ENCODE measurements at regions not wholly inside any gene's neighbourhood (a gene's known extent, or its start where the extent isn't known, plus 50 kb on each side); places are given as distances from the start of the nearest gene placed in this dataset.
"Not testable (repeated sequence)": the region's sequence is repeated elsewhere in the genome, so short reads cannot be mapped to it uniquely, and the experiment has no call there.

- Mint-ChIP-seq H3K4me3 (no peak overlapping the region), H3K27ac (no peak overlapping the region), H3K9me3 (peaks cover 7% of the 10 kb centered on the region), H3K4me1 (no peaks in the 10 kb centered on the region), H3K36me3 (no peaks in the 10 kb centered on the region)
- ATAC-seq: no peak
- DNase-seq (ENCODE audit: low spot score in 2 of 2): no peak
These were observed 74.9 kb downstream of the ANKEF1 start for GRCh38 chr20:10109641-10110040.

DNA sequence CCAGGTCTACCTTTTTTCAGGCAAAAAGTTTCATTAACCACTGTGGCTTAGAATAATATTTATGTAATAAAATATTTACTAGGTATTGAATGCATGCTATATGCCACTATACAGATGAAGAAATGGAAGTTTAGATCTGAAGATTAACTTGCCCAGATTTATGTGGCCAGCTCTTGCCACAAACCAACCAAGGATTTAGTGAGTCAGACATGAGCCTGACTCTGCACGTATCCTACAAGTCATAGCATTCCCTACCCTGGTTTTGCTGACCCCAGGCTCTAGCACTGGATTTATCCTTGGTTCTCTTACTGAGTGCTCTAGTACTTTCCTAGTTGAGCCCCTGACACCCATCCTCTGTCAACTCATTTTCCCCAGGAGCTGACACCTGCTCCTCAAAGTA is 75.4 kb downstream of the ANKEF1 start:
- no peaks in the 10 kb centered on the region for H3K36me3 Mint-ChIP-seq
- no peaks in the 10 kb centered on the region for H3K4me1 Mint-ChIP-seq
- H3K27ac Mint-ChIP-seq: no peak overlapping the region
- ATAC-seq (no peak), DNase-seq (ENCODE audit: low spot score in 2 of 2) (no peak)
- no peak overlapping the region for H3K4me3 Mint-ChIP-seq
- peaks cover 7% of the 10 kb centered on the region for H3K9me3 Mint-ChIP-seq

GRCh38 chr20:10111139-10111958 is 76.6 kb downstream of the ANKEF1 start:
- Mint-ChIP-seq H3K9me3 (peaks cover 7% of the 10 kb centered on the region), H3K36me3 (no peaks in the 10 kb centered on the region), H3K27ac (no peak overlapping the region), H3K4me3 (no peak overlapping the region), H3K4me1 (no peaks in the 10 kb centered on the region)
- no peak for DNase-seq (ENCODE audit: low spot score in 2 of 2)
- no peak for ATAC-seq

DNA sequence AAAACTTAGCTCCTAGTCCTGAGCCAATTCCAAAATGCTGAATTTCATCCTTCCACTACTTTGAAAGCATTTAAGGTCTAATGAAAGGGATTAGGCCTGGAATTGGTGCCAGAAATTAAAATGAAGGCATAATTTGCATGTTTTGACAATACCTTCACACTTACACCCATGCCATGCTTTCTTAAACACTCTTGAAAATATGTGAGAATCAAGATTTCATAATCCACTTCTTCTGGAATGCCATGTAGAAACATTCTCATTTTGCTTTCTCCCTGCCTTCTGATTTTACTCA is 77.1 kb downstream of the ANKEF1 start:
- H3K36me3 Mint-ChIP-seq: no peaks in the 10 kb centered on the region
- peaks cover 6% of the 10 kb centered on the region for H3K9me3 Mint-ChIP-seq
- no peak overlapping the region for H3K27ac Mint-ChIP-seq
- H3K4me3 Mint-ChIP-seq: no peak overlapping the region
- DNase-seq (ENCODE audit: low spot score in 2 of 2) (no peak), ATAC-seq (no peak)
- H3K4me1 Mint-ChIP-seq: no peaks in the 10 kb centered on the region

DNA sequence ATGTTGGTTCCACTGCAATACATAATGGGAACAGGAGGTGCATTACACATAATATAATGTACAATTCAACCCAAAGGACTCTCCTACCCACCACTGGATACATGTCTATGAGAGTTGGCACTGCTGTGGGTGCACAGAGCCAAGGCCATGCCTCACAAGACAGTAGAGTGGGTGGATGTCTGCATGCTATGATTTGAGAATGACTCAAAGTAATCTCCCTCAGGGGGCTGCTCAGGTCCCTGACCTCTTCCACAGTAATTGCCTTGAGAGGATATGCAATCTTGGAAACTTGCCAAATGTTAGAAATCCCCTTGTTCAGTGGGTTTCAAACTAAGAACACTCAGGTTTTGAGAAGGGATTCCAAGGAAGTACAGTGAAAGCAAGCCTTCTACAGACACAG is 79.0 kb downstream of the ANKEF1 start:
- H3K27ac Mint-ChIP-seq: no peak overlapping the region
- DNase-seq (ENCODE audit: low spot score in 2 of 2): no peak
- ATAC-seq: peak; percentile 49

DNA sequence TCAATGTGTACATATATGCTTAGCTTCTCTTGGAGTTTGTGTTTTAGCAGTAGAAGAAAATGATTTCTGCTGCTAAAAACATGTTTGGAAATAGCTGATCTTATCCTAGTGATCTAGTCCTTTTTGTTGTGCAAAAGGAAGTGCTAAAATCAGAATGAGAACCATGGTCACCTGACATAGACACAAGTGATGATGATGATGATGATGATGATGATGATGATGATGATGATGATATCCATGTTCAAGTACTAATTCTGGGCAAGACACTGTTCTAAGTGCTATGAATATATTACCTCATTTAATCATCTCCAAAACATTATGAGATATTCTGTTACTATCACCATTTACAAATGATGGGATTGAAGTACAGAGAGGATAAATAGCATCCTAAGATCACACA is 79.8 kb downstream of the ANKEF1 start:
- Mint-ChIP-seq H3K27ac (no peak overlapping the region), H3K9me3 (no peaks in the 10 kb centered on the region), H3K4me3 (no peak overlapping the region), H3K4me1 (no peaks in the 10 kb centered on the region), H3K36me3 (no peaks in the 10 kb centered on the region)
- DNase-seq (ENCODE audit: low spot score in 2 of 2) (no peak), ATAC-seq (no peak)

More for the DNA sequence above, 79.0 kb downstream of the ANKEF1 start:
- Mint-ChIP-seq H3K36me3 (no peaks in the 10 kb centered on the region), H3K4me3 (no peak overlapping the region), H3K4me1 (no peaks in the 10 kb centered on the region), H3K9me3 (no peaks in the 10 kb centered on the region)

DNA sequence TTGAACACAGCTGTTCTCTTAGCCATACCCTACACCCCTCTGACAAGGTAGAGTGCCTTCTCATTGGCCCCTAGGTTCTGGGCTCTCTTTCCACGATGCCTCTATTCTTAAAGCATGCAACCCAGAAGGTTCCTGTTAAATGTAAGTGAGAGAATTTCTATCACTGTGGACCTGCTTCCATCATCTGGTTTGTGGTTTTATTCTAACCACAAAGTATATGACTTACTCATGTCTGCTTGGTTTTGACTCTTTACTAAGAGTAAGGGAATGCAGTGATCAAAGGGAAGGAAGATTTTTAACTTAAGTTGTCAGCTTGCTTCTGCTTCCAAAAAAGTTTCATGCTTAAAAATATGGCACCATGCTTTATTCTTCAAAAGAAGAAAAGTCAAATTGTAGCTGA is 80.2 kb downstream of the ANKEF1 start:
- DNase-seq (ENCODE audit: low spot score in 2 of 2) (no peak), ATAC-seq (peak; percentile 57)
- no peak overlapping the region for H3K4me3 Mint-ChIP-seq
- no peaks in the 10 kb centered on the region for H3K4me1 Mint-ChIP-seq
- H3K9me3 Mint-ChIP-seq: no peaks in the 10 kb centered on the region
- no peaks in the 10 kb centered on the region for H3K36me3 Mint-ChIP-seq
- H3K27ac Mint-ChIP-seq: no peak overlapping the region

- DNase-seq (ENCODE audit: low spot score in 2 of 2) (no peak), ATAC-seq (no peak)
- no peaks in the 10 kb centered on the region for H3K4me1 Mint-ChIP-seq
- H3K9me3 Mint-ChIP-seq: peaks cover 6% of the 10 kb centered on the region
- no peak overlapping the region for H3K4me3 Mint-ChIP-seq
- H3K36me3 Mint-ChIP-seq: no peaks in the 10 kb centered on the region
- H3K27ac Mint-ChIP-seq: no peak overlapping the region
These were observed 84.5 kb downstream of the ANKEF1 start for GRCh38 chr20:10119336-10119735.

- DNase-seq (ENCODE audit: low spot score in 2 of 2); H3K4me1 Mint-ChIP-seq; H3K36me3 Mint-ChIP-seq; H3K27ac Mint-ChIP-seq; H3K4me3 Mint-ChIP-seq; ATAC-seq: not testable (repeated sequence)
- H3K9me3 Mint-ChIP-seq: peaks cover 13% of the 10 kb centered on the region
These were observed 90.1 kb downstream of the ANKEF1 start for GRCh38 chr20:10124883-10125282.

DNA sequence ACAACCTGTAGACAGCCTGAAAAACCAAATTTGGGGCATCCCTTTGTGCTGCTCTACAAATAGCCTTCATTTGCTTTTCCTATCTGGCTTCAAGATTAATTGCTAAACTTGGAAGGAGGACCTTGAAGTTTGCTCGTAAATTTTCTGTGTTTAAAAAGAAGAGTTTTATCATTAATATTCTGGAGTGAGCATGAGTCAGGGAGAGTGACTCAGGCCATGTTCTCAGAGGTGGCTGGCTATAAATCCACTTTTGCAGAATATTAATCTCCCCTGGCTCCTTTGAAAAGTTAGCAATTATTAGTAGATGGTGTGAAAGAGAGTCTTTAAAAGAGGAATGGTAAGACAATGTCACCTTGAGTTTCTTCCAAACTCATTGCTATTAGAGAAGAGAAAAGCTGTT is 91.0 kb downstream of the ANKEF1 start:
- Mint-ChIP-seq H3K9me3 (peaks cover 13% of the 10 kb centered on the region), H3K4me3 (no peak overlapping the region), H3K36me3 (no peaks in the 10 kb centered on the region), H3K4me1 (no peaks in the 10 kb centered on the region), H3K27ac (no peak overlapping the region)
- no peak for ATAC-seq
- DNase-seq (ENCODE audit: low spot score in 2 of 2): no peak

DNA sequence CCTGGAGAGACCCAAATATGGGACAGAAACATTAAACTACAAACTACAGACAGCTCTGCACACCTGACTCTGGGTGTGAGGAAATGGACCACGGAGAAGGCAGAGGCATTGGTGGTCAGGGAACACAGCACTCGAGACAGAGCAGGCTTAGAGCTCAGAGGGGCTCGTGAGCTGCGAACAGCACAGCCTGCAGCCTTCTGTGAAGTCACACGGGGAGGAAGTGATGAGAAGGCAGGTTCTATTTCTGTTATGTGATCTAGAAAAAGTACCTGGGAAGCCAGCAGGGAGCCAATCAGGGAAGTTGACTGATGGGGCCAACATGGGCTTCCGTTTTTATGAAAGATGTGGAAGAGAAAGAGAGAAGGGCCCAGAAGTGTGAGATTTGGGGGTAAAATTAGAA is 88.9 kb upstream of the SNAP25 start:
- Mint-ChIP-seq H3K36me3 (no peaks in the 10 kb centered on the region), H3K4me1 (no peaks in the 10 kb centered on the region), H3K4me3 (no peak overlapping the region), H3K27ac (no peak overlapping the region), H3K9me3 (peaks cover 7% of the 10 kb centered on the region)
- DNase-seq (ENCODE audit: low spot score in 2 of 2) (no peak), ATAC-seq (peak; percentile 22)

DNA sequence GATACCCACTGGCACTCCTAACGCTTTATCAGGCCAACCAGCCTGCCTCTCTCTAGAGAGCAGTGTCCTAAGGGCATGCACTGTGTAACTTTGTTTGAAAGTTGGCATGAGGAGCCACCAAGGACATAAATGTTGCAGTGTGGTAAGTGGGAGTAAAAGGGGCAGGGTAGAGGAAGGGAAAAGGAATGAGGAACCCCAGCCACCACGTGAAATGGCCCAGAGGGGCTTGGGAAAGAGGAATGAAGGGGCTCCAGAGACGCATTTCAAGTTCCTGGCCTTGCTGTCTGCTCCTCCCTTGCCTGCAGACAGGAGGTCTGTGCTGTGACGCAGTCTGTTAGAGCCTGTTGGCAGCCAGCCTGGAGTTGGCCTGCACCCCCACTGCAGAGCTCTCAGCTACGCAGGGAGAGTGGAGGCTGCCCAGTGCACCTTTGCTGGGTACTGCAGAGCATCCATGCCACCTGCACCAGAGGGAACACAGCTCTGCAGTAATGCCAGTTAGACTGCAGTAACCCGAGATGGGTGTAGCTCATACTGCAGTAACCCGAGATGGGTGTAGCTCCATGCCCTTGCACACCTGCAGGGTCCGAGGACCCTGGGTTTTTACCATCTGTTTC is 86.8 kb upstream of the SNAP25 start:
- Mint-ChIP-seq H3K36me3 (no peaks in the 10 kb centered on the region), H3K4me1 (no peaks in the 10 kb centered on the region), H3K9me3 (no peaks in the 10 kb centered on the region), H3K27ac (no peak overlapping the region), H3K4me3 (no peak overlapping the region)
- no peak for DNase-seq (ENCODE audit: low spot score in 2 of 2)
- ATAC-seq: peak; percentile 8

- no peak overlapping the region for H3K4me3 Mint-ChIP-seq
- H3K4me1 Mint-ChIP-seq: no peaks in the 10 kb centered on the region
- no peak for ATAC-seq
- H3K27ac Mint-ChIP-seq: no peak overlapping the region
- H3K9me3 Mint-ChIP-seq: no peaks in the 10 kb centered on the region
- H3K36me3 Mint-ChIP-seq: no peaks in the 10 kb centered on the region
- no peak for DNase-seq (ENCODE audit: low spot score in 2 of 2)
These were observed 86.2 kb upstream of the SNAP25 start for GRCh38 chr20:10132387-10132786.

DNA sequence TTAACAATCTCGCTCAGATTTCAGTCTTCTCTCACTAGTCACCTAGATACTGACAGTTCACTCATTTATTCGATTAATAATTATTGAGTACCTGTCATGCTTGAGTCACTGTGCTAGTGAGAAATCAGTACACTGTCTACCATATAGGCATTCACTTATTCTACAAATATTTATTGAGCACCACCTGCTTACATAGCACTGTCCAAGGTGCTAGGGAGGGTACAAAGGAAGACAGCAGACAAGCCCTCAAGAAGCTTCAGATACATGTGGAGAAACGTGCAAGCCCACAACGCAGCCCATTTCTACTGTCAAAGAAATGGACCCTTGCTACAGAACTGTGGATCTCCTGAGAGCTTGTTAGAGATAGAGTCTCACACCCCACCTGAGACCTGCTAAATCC is 85.1 kb upstream of the SNAP25 start:
- no peaks in the 10 kb centered on the region for H3K9me3 Mint-ChIP-seq
- H3K36me3 Mint-ChIP-seq: no peaks in the 10 kb centered on the region
- H3K27ac Mint-ChIP-seq: no peak overlapping the region
- DNase-seq (ENCODE audit: low spot score in 2 of 2): no peak
- H3K4me3 Mint-ChIP-seq: no peak overlapping the region
- H3K4me1 Mint-ChIP-seq: no peaks in the 10 kb centered on the region
- ATAC-seq: no peak

DNA sequence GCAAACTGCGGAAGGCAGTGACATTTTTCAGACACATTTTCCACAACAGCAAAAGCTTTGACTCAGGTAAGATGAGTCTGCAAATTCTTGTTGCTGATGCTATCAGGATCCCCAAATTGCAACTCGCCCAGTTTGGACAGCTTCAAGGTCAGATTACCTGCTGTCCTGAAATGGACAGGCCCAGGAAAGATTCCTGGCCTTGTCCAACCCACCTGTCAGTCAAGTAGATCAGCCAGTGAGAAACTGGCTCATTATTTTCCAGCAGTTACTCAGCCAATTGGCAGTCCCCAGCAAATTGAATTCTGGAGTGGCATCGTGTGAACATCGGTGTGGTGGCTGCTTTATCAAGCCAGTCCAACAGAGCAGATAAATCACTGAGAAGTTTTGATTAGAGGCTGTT is 84.5 kb upstream of the SNAP25 start:
- DNase-seq (ENCODE audit: low spot score in 2 of 2) (no peak), ATAC-seq (no peak)
- H3K9me3 Mint-ChIP-seq: no peaks in the 10 kb centered on the region
- no peaks in the 10 kb centered on the region for H3K36me3 Mint-ChIP-seq
- H3K4me3 Mint-ChIP-seq: no peak overlapping the region
- no peaks in the 10 kb centered on the region for H3K4me1 Mint-ChIP-seq
- no peak overlapping the region for H3K27ac Mint-ChIP-seq

DNA sequence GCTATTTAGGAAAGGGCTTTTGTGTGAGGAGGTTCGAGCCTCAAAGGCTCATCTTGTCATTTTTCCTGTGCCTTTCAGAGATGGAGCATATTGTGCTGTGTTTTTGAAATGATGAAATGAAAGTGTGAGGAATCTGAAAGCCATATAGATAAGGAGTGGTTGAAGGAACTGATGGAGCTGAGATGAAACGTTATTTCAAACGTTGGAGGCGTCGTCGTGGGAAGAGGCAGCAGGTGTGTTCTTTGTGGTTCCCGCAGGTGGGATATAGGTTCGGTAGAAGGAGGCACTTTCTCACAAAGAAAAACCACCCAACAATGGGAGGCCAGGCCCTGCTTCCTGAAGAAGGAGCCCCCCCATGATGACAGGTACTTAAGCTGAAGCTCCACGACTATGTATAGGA is 83.2 kb upstream of the SNAP25 start:
- no peaks in the 10 kb centered on the region for H3K4me1 Mint-ChIP-seq
- ATAC-seq (no peak), DNase-seq (ENCODE audit: low spot score in 2 of 2) (no peak)
- H3K27ac Mint-ChIP-seq: no peak overlapping the region
- no peaks in the 10 kb centered on the region for H3K9me3 Mint-ChIP-seq
- H3K4me3 Mint-ChIP-seq: no peak overlapping the region
- no peaks in the 10 kb centered on the region for H3K36me3 Mint-ChIP-seq
